Smooth muscle cell (in vitro differentiated cells): ENCODE measurements at regions not wholly inside any gene's neighbourhood (a gene's known extent, or its start where the extent isn't known, plus 50 kb on each side); places are given as distances from the start of the nearest gene placed in this dataset.
A peak's percentile ranks its signal among the peaks of the same experiment; 100 is the strongest.

Experiments used
- DNase-seq: peaks from one replicate; lab custom pipeline; 2025; ENCODE audit not compliant: unreplicated experiment; lab: John Stamatoyannopoulos, UW
- H2AFZ ChIP-seq: fragments of 200-600 bp; sonication (generic); 2 replicates; pipeline ENCODE4 v1.6.0; 2016; ENCODE audit warnings: antibody characterized with exemption, low read depth, mild to moderate bottlenecking
- H3F3A ChIP-seq: fragments of 200-600 bp; sonication (generic); 2 replicates; pipeline ENCODE4 v1.6.0; 2017; ENCODE audit warnings: antibody characterized with exemption, low read depth
- H3K27ac ChIP-seq: fragments of 200-600 bp; sonication (generic); 2 replicates; pipeline ENCODE4 v1.5.1; 2016; ENCODE audit warnings: low read depth, mild to moderate bottlenecking
- H3K27me3 ChIP-seq: fragments of 200-600 bp; sonication (generic); 2 replicates; pipeline ENCODE4 v1.6.1; 2016; ENCODE audit warnings: low read depth, mild to moderate bottlenecking
- H3K36me3 ChIP-seq: fragments of 200-600 bp; sonication (generic); 2 replicates; pipeline ENCODE4 v1.5.1; 2016; ENCODE audit warnings: low read depth
- H3K4me1 ChIP-seq: fragments of 200-600 bp; sonication (generic); 2 replicates; pipeline ENCODE4 v1.5.1; 2016; ENCODE audit warnings: low read depth
- H3K4me2 ChIP-seq: fragments of 200-600 bp; sonication (generic); 2 replicates; pipeline ENCODE4 v1.6.0; 2016; ENCODE audit warnings: mild to moderate bottlenecking
- H3K4me3 ChIP-seq: fragments of 200-600 bp; sonication (generic); 2 replicates; pipeline ENCODE4 v1.5.1; 2016; ENCODE audit warnings: mild to moderate bottlenecking
- H3K79me2 ChIP-seq: fragments of 200-600 bp; sonication (generic); 2 replicates; pipeline ENCODE4 v1.6.0; 2016; ENCODE audit warnings: low read depth, mild to moderate bottlenecking
- H3K9ac ChIP-seq: fragments of 200-600 bp; sonication (generic); 2 replicates; pipeline ENCODE4 v1.6.0; 2016; ENCODE audit warnings: low read depth
- H3K9me3 ChIP-seq: fragments of 200-600 bp; sonication (generic); replicated peaks from 2 replicates; pipeline ENCODE4 v1.5.1; 2016; ENCODE audit warnings: low read depth
- H4K20me1 ChIP-seq: fragments of 200-600 bp; sonication (generic); 2 replicates; pipeline ENCODE4 v1.6.0; 2016; ENCODE audit warnings: low read depth
- CTCF ChIP-seq: fragments of 200-600 bp; sonication (generic); IDR thresholded peaks from 2 replicates; pipeline ENCODE4 v1.5.1; 2017; ENCODE audit warnings: borderline replicate concordance, mild to moderate bottlenecking, antibody characterized with exemption; ENCODE audit not compliant: insufficient read depth, poor library complexity, severe bottlenecking
- WGBS: methylation state at CpG from one replicate; pipeline ENCODE4 v1.1.7; 2016; ENCODE audit warnings: low lambda C conversion rate; 5-methylcytosine and 5-hydroxymethylcytosine counted together

- peaks cover 18% of the 10 kb centered on the region for H3F3A ChIP-seq
- no peaks in the 10 kb centered on the region for H3K36me3 ChIP-seq
- no peaks in the 10 kb centered on the region for H4K20me1 ChIP-seq
- H3K4me1 ChIP-seq = peaks cover 3% of the 10 kb centered on the region
- H3K27ac ChIP-seq = no peak overlapping the region
- H3K27me3 ChIP-seq = no peaks in the 10 kb centered on the region
- H3K79me2 ChIP-seq = no peaks in the 10 kb centered on the region
- no peak overlapping the region for H3K4me2 ChIP-seq
- no peak for DNase-seq
- no peak overlapping the region for H3K4me3 ChIP-seq
- no peak overlapping the region for H2AFZ ChIP-seq
- no peak overlapping the region for H3K9ac ChIP-seq
- 95% methylated on average over 3 of the region's 3 CpGs for WGBS
- no peaks in the 10 kb centered on the region for H3K9me3 ChIP-seq
- no peak for TF ChIP-seq CTCF
These were observed 77.5 kb upstream of the HMCN1 start for GRCh38 chr1:185656663-185657062.

DNA sequence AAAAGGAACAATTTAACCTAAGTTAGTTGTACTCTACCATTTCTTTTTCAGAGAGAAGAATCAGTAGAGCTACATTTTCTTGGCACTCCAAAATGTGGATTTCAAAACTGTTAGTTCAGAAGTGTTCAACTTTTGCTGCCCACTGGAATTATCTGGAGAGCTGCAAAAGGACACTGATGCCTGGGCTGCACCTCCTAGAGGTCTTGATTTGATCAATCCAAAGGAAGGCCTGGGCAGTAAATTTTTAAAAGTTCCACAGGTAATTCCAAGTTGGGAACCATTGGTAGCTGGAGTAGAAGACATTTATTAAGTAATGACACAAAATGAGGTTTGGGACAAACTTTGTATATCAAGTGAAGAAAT is 79.3 kb upstream of the HMCN1 start:
- Histone ChIP-seq H3K36me3 (no peaks in the 10 kb centered on the region), H3F3A (peaks cover 18% of the 10 kb centered on the region), H3K9me3 (no peaks in the 10 kb centered on the region), H3K79me2 (no peaks in the 10 kb centered on the region), H2AFZ (no peak overlapping the region), H3K27me3 (no peaks in the 10 kb centered on the region), H3K9ac (no peak overlapping the region), H4K20me1 (no peaks in the 10 kb centered on the region), H3K4me3 (no peak overlapping the region), H3K4me2 (peak overlapping the region; percentile 67), H3K27ac (peak overlapping the region; percentile 92), H3K4me1 (peaks cover 3% of the 10 kb centered on the region)
- DNase-seq = no peak
- TF ChIP-seq CTCF = no peak

GRCh38 chr1:185654199-185654951 is 79.8 kb upstream of the HMCN1 start:
- TF ChIP-seq CTCF = no peak
- 26% methylated on average over 4 of the region's 4 CpGs for WGBS
- H3K4me3 ChIP-seq = no peak overlapping the region

DNA sequence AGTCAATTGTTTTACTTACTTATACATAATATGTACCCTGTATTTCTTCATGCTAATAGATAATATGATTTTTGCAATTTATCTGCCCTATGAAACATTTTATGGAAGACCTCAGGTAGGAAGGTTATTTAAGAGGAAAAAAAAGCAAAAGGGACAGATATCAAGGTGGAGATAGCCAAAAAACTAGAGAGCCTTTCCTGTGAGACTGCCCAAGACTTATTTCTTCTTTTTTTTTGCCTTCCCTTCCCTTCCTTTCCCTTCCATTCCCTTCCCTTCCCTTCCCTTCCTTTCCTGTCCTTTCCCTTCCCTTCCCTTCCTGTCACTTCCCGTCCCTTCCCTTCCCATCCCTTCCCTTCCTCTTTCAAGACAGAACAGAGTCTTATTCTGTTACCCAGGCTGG is 80.6 kb upstream of the HMCN1 start:
- no peak for TF ChIP-seq CTCF
- Histone ChIP-seq H3K4me2 (no peak overlapping the region), H3K36me3 (no peaks in the 10 kb centered on the region), H2AFZ (no peak overlapping the region), H3K79me2 (no peaks in the 10 kb centered on the region), H4K20me1 (no peaks in the 10 kb centered on the region), H3F3A (peaks cover 18% of the 10 kb centered on the region), H3K27ac (peak overlapping the region; percentile 92), H3K4me1 (peaks cover 3% of the 10 kb centered on the region), H3K27me3 (no peaks in the 10 kb centered on the region), H3K9me3 (no peaks in the 10 kb centered on the region), H3K9ac (peak overlapping the region; percentile 70), H3K4me3 (no peak overlapping the region)
- no peak for DNase-seq
- no CpG with 5 or more reads among the region's 1 CpG for WGBS

More at GRCh38 chr1:185654199-185654951, 79.8 kb upstream of the HMCN1 start:
- Histone ChIP-seq H3F3A (peaks cover 18% of the 10 kb centered on the region), H3K9ac (peak overlapping the region; percentile 70), H3K4me2 (peak overlapping the region; percentile 67), H3K36me3 (no peaks in the 10 kb centered on the region), H4K20me1 (no peaks in the 10 kb centered on the region), H3K9me3 (no peaks in the 10 kb centered on the region), H3K79me2 (no peaks in the 10 kb centered on the region), H3K4me1 (peaks cover 3% of the 10 kb centered on the region), H3K27ac (peak overlapping the region; percentile 92), H3K27me3 (no peaks in the 10 kb centered on the region), H2AFZ (no peak overlapping the region)
- DNase-seq = no peak
